GM12878 (cell line): ENCODE measurements at regions not wholly inside any gene's neighbourhood (a gene's known extent, or its start where the extent isn't known, plus 50 kb on each side); places are given as distances from the start of the nearest gene placed in this dataset.

Source experiments
- ATAC-seq: fragments of 200-7000 bp; cut with Tn5 transposase; 3 replicates; pipeline ENCODE4 v1.9.1; 2020; ENCODE audit warnings: mild to moderate bottlenecking, moderate library complexity
- BruUV-seq: library from RNA; stranded (reverse); fragments of 400-500 nt; replicated peaks from 2 replicates; lab custom pipeline; 2021; lab: Mats Ljungman, UMichigan
- CTCF ChIA-PET: fragments of 300-600 bp; sonication (Branson Sonifier 250); formaldehyde crosslinking; extraction: SDS; loops from one replicate; lab custom pipeline; 2021; ENCODE audit warnings: inconsistent platforms; lab: Yijun Ruan, JAX
- POLR2A ChIA-PET: fragments of 350-600 bp; formaldehyde crosslinking; extraction: SDS; loops from one replicate; lab custom pipeline; 2021; ENCODE audit warnings: inconsistent platforms; lab: Charles Lee
- RAD21 ChIA-PET: fragments of 300-600 bp; sonication (Branson Sonifier 250); formaldehyde crosslinking; loops from one replicate; lab custom pipeline; 2023; ENCODE audit warnings: antibody characterized with exemption; ENCODE audit not compliant: unreplicated experiment; lab: Charles Lee
- SMC1A ChIA-PET: fragments of 300-600 bp; sonication (Branson Sonifier 250); formaldehyde crosslinking; loops from one replicate; lab custom pipeline; 2023; ENCODE audit not compliant: unreplicated experiment, uncharacterized antibody; lab: Charles Lee
- DNase-seq: peaks from one replicate; pipeline ENCODE4 v3.0.0-alpha.2; 2011; ENCODE audit warnings: low read depth, low spot score
- FAIRE-seq: peaks from 3 replicates; lab custom pipeline; 2011; peaks lifted over from hg19 to GRCh38; lab: Jason Lieb, UNC
- H2AFZ ChIP-seq: 2 replicates; pipeline ENCODE4 v1.6.0; 2011; ENCODE audit warnings: low read depth, low read length, control low read depth; ENCODE audit not compliant: control insufficient read depth
- H3K27ac ChIP-seq: 2 replicates; pipeline ENCODE4 v1.5.1; 2011; ENCODE audit warnings: control low read depth; ENCODE audit not compliant: control insufficient read depth, insufficient read depth
- H3K27me3 ChIP-seq, 2 experiments: replicated peaks in 1 of 2; 2 replicates each; pipeline versions ENCODE4 v1.6.0 to v1.6.1; 2011; ENCODE audit warnings: low read length in 1 of 2; ENCODE audit not compliant: control insufficient read depth in 2 of 2, insufficient read depth in 2 of 2
- H3K36me3 ChIP-seq, 2 experiments: 2 replicates each; pipeline ENCODE4 v1.5.1; 2011; ENCODE audit warnings: low read length in 1 of 2; ENCODE audit not compliant: control insufficient read depth in 2 of 2, insufficient read depth in 2 of 2
- H3K4me1 ChIP-seq: 2 replicates; pipeline ENCODE4 v1.6.1; 2011; ENCODE audit warnings: mild to moderate bottlenecking, low read length, moderate library complexity, mixed read lengths; ENCODE audit not compliant: control insufficient read depth, insufficient read depth
- H3K4me2 ChIP-seq: 2 replicates; pipeline ENCODE4 v1.6.0; 2011; ENCODE audit warnings: control low read depth; ENCODE audit not compliant: control insufficient read depth, insufficient read depth
- H3K4me3 ChIP-seq: fragments of 200-600 bp; sonication (generic); 2 replicates; pipeline ENCODE4 v1.5.1; 2016
- H3K79me2 ChIP-seq: 2 replicates; pipeline ENCODE4 v1.6.0; 2011; ENCODE audit warnings: low read length; ENCODE audit not compliant: control insufficient read depth, insufficient read depth
- H3K9ac ChIP-seq: 2 replicates; pipeline ENCODE4 v1.8.0; 2011; ENCODE audit warnings: low read length, control low read depth, mixed read lengths; ENCODE audit not compliant: control insufficient read depth, insufficient read depth
- H3K9me3 ChIP-seq: replicated peaks from 3 replicates; pipeline ENCODE4 v1.5.1; 2011; ENCODE audit warnings: mild to moderate bottlenecking, low read length; ENCODE audit not compliant: control insufficient read depth, insufficient read depth
- H4K20me1 ChIP-seq: 2 replicates; pipeline ENCODE4 v1.6.0; 2011; ENCODE audit not compliant: control insufficient read depth, insufficient read depth
- ATF2 ChIP-seq: IDR thresholded peaks from 2 replicates; pipeline ENCODE4 v1.6.1; 2012; ENCODE audit warnings: low read length, inconsistent platforms
- CEBPB ChIP-seq, 2 experiments: fragments of 150-350 bp in 1 of 2; IDR thresholded peaks; 2 replicates each; pipeline ENCODE4 v1.6.1; 2012 to 2014; ENCODE audit warnings: low read depth in 2 of 2, low read length in 2 of 2, borderline replicate concordance in 1 of 2, inconsistent platforms in 1 of 2
- CHD1 ChIP-seq: IDR thresholded peaks from 2 replicates; pipeline ENCODE4 v1.6.1; 2012; ENCODE audit warnings: low read depth, low read length, improper control_type of control experiment
- FOXM1 ChIP-seq: IDR thresholded peaks from 2 replicates; pipeline ENCODE4 v1.6.1; 2012; ENCODE audit warnings: low read depth, mild to moderate bottlenecking, inconsistent platforms, low read length, moderate library complexity
- NRF1 ChIP-seq: conservative IDR thresholded peaks from 2 replicates; pipeline ENCODE4 v1.6.1; 2011; ENCODE audit warnings: mild to moderate bottlenecking, low read depth, low read length, improper control_type of control experiment
- RBBP5 ChIP-seq: fragments of 200-600 bp; sonication (generic); conservative IDR thresholded peaks from 2 replicates; pipeline ENCODE4 v1.6.1; 2016
- ZBTB4 ChIP-seq: fragments of 450-650 bp; formaldehyde crosslinking; IDR thresholded peaks from 2 replicates; pipeline ENCODE4 v1.4.0; 2022; ENCODE audit warnings: mild to moderate bottlenecking, moderate library complexity
- ZZZ3 ChIP-seq: IDR thresholded peaks from 2 replicates; pipeline ENCODE4 v1.6.1; 2011; ENCODE audit warnings: low read depth; ENCODE audit not compliant: control insufficient read depth, insufficient read length
- WGBS: methylation state at CpG from one replicate; pipeline ENCODE4 v1.1.6; 2016; ENCODE audit warnings: low lambda C conversion rate; ENCODE audit not compliant: insufficient replicate concordance, insufficient coverage; ENCODE audit errors: missing lambda C conversion rate; 5-methylcytosine and 5-hydroxymethylcytosine counted together
- in situ Hi-C: fragments of 300-500 bp; cut with MboI; formaldehyde crosslinking; loops from 9 replicates; pipeline ENCODE4 v1.14.3; 2018; ENCODE audit warnings: mixed read lengths
- intact Hi-C: fragments of 100-400 bp; cut with micrococcal nuclease; formaldehyde crosslinking; loops from one replicate; pipeline ENCODE4 v1.14.2; 2022; ENCODE audit not compliant: unreplicated experiment
- TF ChIP-seq, protein P1 (sequence below): IDR thresholded peaks from 2 replicates; pipeline ENCODE4 v1.6.1; 2011; ENCODE audit warnings: low read depth, mild to moderate bottlenecking, low read length, moderate library complexity, borderline replicate concordance; ENCODE audit errors: extremely low read depth

DNA sequence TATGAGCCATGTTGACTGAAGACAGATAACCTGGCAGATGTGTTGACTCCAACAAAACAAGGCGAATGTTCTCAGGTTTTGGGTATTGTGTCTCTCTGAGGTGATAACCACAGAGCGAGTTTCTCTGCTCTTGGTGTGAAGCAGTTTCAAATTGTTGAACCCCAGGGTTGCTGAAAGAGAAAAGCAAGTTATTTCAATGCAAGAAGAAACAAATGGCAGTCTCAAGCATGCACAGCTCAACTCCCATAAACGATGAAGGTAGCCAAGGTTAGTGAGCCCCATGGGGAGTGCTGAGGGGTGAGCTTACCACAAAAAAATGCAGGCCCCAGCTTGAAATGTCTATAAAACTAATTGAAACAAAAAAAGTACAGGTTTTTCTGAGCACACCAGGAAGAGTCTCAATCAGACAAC lies 220.8 kb upstream of the DAPK1 start:
- in situ Hi-C loops: no loop called here
- intact Hi-C loops: no loop called here
- H3K27ac ChIP-seq: no peak overlapping the region
- DNase-seq: no peak
- RAD21 ChIA-PET: no interaction called here
- no peaks in the 10 kb centered on the region; the same call in 2 of the 3 replicates for H3K9me3 ChIP-seq
- H2AFZ ChIP-seq: no peak overlapping the region
- CTCF ChIA-PET: no interaction called here
- peak; percentile 69 for ATAC-seq
- 46% methylated on average over 3 of the region's 3 CpGs for WGBS
- no peaks in the 10 kb centered on the region for H3K79me2 ChIP-seq
- H3K4me2 ChIP-seq: no peak overlapping the region
- H3K4me3 ChIP-seq: no peak overlapping the region
- H4K20me1 ChIP-seq: no peaks in the 10 kb centered on the region
- no TSS peak for BruUV-seq
- TF ChIP-seq ZBTB4 (no peak), ZZZ3 (no peak), CHD1 (no peak), FOXM1 (no peak), ATF2 (no peak), CEBPB (IDR thresholded peaks at IDR 0.05; ENCODE audit: borderline replicate concordance in 1 of 2, low read depth in 2 of 2, low read length in 2 of 2) (no peak), NRF1 (no peak), RBBP5 (no peak)
- TF ChIP-seq, protein P1, sequence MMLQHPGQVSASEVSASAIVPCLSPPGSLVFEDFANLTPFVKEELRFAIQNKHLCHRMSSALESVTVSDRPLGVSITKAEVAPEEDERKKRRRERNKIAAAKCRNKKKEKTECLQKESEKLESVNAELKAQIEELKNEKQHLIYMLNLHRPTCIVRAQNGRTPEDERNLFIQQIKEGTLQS: no peak
- POLR2A ChIA-PET: no interaction called here
- SMC1A ChIA-PET: no interaction called here
- H3K36me3 ChIP-seq: no peaks in the 10 kb centered on the region
- H3K9ac ChIP-seq: no peak overlapping the region
- FAIRE-seq: peak; percentile 73
- no peaks in the 10 kb centered on the region; a peak in 2 of 4 replicates for H3K27me3 ChIP-seq
- peaks cover 5% of the 10 kb centered on the region for H3K4me1 ChIP-seq
